ENCODE measurements at regions not wholly inside any gene's neighbourhood (a gene's known extent, or its start where the extent isn't known, plus 50 kb on each side); places are given as distances from the start of the nearest gene placed in this dataset.

GRCh38 chr2:236513956-236514355 lies 55.7 kb upstream of the ACKR3 start:
- no peak for TF ChIP-seq REST (IDR thresholded peaks at IDR 0.05; ENCODE audit: insufficient read depth in 1 of 2, low read depth in 2 of 2, low read length in 2 of 2)
- no peak for TF ChIP-seq TAF1 (IDR thresholded peaks at IDR 0.05; ENCODE audit: borderline replicate concordance, insufficient read depth, low read length)
- TF ChIP-seq POLR2AphosphoS5 (IDR thresholded peaks at IDR 0.05; ENCODE audit: low read depth, low read length), result no peak
- no peak for TF ChIP-seq FOXP2 (optimal IDR thresholded peaks at IDR 0.05; ENCODE audit: borderline replicate concordance, extremely low read depth, extremely low read length, insufficient read depth)
- TF ChIP-seq SIN3A (IDR thresholded peaks at IDR 0.05; ENCODE audit: borderline replicate concordance, insufficient read depth, low read length), result no peak

DNA sequence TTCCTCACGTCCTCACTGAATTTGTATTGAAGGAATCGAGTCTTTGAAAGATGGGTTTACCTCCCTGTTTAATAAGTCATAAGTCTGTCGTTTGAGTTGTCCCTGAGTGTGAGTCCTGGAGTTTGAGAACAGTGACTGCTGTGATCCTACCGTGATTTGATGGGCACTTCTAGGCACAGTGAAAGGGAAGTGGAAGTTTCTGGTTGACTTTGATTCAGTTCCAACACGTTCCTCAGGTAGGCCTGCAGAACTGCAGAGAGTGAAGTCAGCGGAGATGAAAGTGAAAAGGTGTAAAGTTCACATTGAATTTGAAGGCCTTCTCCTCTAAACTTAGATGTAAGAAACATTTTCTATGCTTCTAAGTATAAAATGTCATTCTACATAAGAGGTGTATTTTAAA lies 52.9 kb upstream of the ACKR3 start:
- TF ChIP-seq SIN3A (IDR thresholded peaks at IDR 0.05; ENCODE audit: borderline replicate concordance, insufficient read depth, low read length), result no peak
- TF ChIP-seq TAF1 (IDR thresholded peaks at IDR 0.05; ENCODE audit: borderline replicate concordance, insufficient read depth, low read length), result no peak
- no peak for TF ChIP-seq REST (IDR thresholded peaks at IDR 0.05; ENCODE audit: insufficient read depth in 1 of 2, low read depth in 2 of 2, low read length in 2 of 2)
- no peak for TF ChIP-seq POLR2AphosphoS5 (IDR thresholded peaks at IDR 0.05; ENCODE audit: low read depth, low read length)
- no peak for TF ChIP-seq FOXP2 (optimal IDR thresholded peaks at IDR 0.05; ENCODE audit: borderline replicate concordance, extremely low read depth, extremely low read length, insufficient read depth)

- TF ChIP-seq REST (IDR thresholded peaks at IDR 0.05; ENCODE audit: insufficient read depth in 1 of 2, low read depth in 2 of 2, low read length in 2 of 2) (no peak), POLR2AphosphoS5 (IDR thresholded peaks at IDR 0.05; ENCODE audit: low read depth, low read length) (no peak), TAF1 (IDR thresholded peaks at IDR 0.05; ENCODE audit: borderline replicate concordance, insufficient read depth, low read length) (no peak), SIN3A (IDR thresholded peaks at IDR 0.05; ENCODE audit: borderline replicate concordance, insufficient read depth, low read length) (no peak), FOXP2 (optimal IDR thresholded peaks at IDR 0.05; ENCODE audit: borderline replicate concordance, extremely low read depth, extremely low read length, insufficient read depth) (no peak)
Observed at GRCh38 chr2:236517251-236518031, 52.2 kb upstream of the ACKR3 start.
